KOPT-K1 (cell line): ENCODE measurements at regions not wholly inside any gene's neighbourhood (a gene's known extent, or its start where the extent isn't known, plus 50 kb on each side); places are given as distances from the start of the nearest gene placed in this dataset.
"Not testable (repeated sequence)": the region's sequence is repeated elsewhere in the genome, so short reads cannot be mapped to it uniquely, and the experiment has no call there.

ENCODE experiments used
- H3K27ac ChIP-seq: fragments of 200-600 bp; sonication (generic); 2 replicates; pipeline ENCODE4 v1.5.1; 2016; ENCODE audit warnings: antibody characterized with exemption, mild to moderate bottlenecking, low read depth, low read length; ENCODE audit not compliant: poor library complexity, severe bottlenecking
- H3K36me3 ChIP-seq: fragments of 200-600 bp; sonication (generic); 2 replicates; pipeline ENCODE4 v1.5.1; 2017; ENCODE audit warnings: antibody characterized with exemption, mild to moderate bottlenecking, low read length, moderate library complexity; ENCODE audit not compliant: insufficient read depth
- H3K9me3 ChIP-seq: fragments of 200-600 bp; sonication (generic); 2 replicates; pipeline ENCODE4 v1.5.1; 2017; ENCODE audit warnings: antibody characterized with exemption, low read length, mild to moderate bottlenecking; ENCODE audit not compliant: insufficient read depth, poor library complexity, severe bottlenecking

DNA sequence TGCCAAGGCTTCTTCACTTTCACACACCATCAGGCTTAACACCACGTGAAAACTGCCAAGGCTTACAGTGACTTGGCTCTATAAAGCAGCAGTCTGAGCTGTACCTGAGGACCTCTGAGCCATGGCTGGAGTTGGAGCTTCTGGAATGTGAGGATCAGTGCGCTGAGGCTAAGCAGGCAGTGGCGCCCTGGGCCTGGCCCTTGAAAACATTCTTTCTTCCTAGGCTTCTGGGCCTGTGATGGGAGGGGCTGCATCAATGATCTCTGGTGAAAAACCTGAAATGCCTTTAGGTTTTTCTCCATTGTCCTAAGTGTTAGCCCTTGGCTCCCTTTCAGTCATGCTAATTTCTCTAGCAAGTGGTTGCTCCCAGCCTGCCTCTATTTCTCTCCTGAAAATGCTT lies 192.5 kb upstream of the PCDH20 start:
- Histone ChIP-seq H3K36me3 (no peaks in the 10 kb centered on the region), H3K27ac (no peak overlapping the region), H3K9me3 (no peaks in the 10 kb centered on the region)

DNA sequence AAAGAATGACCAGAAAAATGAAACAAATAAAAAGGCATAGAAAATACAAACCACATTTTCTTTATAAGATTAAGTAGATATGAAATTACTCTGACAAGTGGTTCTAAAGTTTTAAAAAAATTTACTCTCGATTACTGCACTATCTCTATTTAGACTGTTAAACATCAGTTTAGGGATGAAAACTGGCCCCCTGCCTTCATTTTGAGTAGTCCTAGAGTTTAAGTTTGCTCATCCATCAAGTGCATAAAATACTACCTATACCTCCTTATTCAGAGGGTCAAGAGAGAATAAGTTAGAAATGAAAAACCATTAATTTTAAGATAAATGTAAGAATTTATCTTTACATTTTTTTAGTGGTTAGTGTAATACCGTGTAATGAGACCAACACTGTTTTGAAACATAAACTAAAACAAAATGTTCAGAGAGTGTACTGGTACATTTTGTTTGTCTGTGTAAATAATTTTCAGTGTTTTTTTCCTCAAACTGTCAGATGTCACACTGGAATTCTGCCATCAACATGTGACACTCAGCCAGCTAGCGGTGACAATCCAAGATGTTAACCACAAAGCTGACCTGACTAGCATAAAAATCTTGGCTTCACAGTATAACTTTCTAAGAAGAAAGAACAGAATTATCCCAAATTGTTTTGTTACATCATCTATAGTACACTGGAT lies 184.8 kb upstream of the PCDH20 start:
- H3K36me3 ChIP-seq, result no peaks in the 10 kb centered on the region
- no peak overlapping the region for H3K27ac ChIP-seq

DNA sequence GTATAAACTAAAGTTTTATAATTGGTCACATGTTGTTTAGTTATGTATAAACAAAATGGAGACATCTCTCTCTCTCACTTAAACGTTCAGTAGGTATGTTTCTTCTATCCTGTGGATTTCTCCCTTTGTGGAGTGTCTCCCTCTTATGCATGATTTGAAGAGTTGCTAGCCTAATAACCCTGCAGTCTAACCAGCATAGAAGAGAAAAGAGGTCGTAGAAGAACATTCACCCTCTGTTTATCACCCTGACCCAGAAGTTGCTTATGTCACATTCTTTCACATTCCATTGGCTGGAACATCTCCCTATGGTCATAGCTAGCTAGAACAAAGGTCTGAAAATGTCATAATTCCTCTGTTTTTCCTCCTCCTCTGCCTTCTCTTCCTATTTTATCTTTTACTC lies 176.8 kb upstream of the PCDH20 start:
- Histone ChIP-seq H3K36me3 (no peaks in the 10 kb centered on the region), H3K27ac (no peak overlapping the region), H3K9me3 (no peaks in the 10 kb centered on the region)

More for the DNA sequence above, 184.8 kb upstream of the PCDH20 start:
- H3K9me3 ChIP-seq, result no peaks in the 10 kb centered on the region

DNA sequence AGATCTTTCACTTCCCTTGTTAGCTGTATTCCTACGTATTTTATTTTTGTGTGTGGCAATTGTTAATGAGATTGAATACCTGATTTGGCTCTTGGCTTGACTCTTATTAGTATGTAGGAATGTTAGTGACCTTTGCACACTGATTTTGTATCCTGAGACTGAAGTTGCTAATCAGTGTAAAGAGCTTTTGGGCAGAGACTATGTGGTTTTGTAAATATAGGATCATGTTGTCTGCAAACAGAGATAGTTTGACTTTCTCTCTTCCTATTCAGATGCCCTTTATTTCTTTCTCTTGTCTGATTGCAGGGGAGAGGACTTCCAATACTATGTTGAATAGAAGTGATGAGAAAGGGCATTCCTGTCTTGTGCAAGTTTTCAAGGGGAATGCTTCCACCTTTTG lies 160.3 kb upstream of the PCDH20 start:
- no peak overlapping the region for H3K27ac ChIP-seq
- no peaks in the 10 kb centered on the region for H3K9me3 ChIP-seq
- H3K36me3 ChIP-seq, result no peaks in the 10 kb centered on the region

DNA sequence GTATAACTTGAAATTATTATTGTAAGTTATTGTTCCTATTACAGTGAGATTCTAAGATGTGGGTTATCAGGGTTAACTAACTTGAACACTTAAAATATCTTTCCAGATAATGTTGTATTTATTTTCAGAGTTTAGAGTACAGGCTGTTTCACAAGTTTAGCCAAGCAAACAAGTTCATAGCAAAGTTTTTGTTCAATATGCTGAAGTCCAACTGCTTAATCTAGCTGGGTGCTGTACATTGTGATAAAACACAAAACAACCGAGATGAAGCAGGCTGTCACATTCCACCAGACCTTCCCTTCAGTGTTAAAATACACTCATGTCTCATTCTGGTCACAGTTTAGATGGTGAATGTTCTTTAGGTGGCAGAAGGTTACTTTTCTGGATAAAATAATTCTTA lies 148.0 kb upstream of the PCDH20 start:
- H3K36me3 ChIP-seq, result no peaks in the 10 kb centered on the region
- H3K27ac ChIP-seq, result no peak overlapping the region
- H3K9me3 ChIP-seq, result no peaks in the 10 kb centered on the region

DNA sequence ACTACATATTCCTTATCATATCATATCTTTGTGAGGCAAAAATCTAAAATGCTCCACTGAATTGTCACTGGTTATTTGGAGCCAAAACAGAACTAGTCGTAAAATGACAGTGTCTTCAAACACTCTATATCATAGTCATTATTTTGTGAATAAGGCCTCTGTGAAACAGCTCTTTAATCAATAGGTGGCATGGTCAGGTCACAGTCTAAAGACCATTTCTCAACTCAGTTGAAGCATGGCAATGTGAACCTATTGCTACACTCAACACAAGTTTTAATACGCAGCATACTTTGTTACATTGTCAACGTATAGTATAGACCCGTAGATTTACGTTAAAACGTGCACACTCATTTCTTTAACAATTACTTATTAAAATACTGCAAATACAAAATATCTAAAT lies 131.3 kb upstream of the PCDH20 start:
- Histone ChIP-seq H3K27ac (no peak overlapping the region), H3K36me3 (no peaks in the 10 kb centered on the region), H3K9me3 (no peaks in the 10 kb centered on the region)

DNA sequence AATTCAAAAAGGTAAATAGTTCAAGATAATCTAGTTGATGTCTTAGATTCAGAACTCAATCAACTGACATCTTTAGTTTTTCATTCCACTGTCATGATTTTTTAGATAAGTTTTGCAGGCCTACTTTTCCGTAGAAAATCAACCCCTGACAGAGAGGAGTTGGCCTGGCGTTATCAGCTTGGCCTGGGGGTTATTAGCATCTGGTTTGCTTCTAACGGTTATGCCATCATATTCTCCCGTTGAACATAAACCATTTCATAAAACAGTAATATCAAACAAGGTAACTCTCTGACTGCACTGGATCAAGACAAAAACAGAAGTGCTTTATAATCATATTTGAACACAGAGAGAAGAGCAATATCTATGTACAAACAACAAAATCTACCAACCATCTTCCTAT lies 130.8 kb upstream of the PCDH20 start:
- Histone ChIP-seq H3K27ac (no peak overlapping the region), H3K9me3 (no peaks in the 10 kb centered on the region), H3K36me3 (no peaks in the 10 kb centered on the region)

DNA sequence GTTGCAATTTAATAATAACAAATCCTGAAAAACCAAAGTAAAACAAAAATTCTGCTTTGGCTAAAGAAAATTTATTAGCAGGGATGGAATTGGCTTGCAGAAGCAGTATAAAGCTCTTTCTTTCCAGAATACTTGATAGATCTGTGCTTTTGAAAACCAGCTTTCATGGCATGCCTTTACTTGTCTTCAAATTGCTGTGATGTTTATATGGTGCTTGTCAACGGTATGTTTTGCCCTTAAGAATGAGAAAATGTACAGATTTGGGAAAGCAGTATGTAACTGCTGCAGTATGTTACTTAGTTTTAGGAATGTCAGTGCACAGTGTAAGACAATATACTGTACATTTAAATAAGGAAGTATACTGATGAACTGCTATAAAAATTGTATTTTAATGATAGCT lies 120.8 kb upstream of the PCDH20 start:
- Histone ChIP-seq H3K9me3 (no peaks in the 10 kb centered on the region), H3K27ac (no peak overlapping the region), H3K36me3 (no peaks in the 10 kb centered on the region)

DNA sequence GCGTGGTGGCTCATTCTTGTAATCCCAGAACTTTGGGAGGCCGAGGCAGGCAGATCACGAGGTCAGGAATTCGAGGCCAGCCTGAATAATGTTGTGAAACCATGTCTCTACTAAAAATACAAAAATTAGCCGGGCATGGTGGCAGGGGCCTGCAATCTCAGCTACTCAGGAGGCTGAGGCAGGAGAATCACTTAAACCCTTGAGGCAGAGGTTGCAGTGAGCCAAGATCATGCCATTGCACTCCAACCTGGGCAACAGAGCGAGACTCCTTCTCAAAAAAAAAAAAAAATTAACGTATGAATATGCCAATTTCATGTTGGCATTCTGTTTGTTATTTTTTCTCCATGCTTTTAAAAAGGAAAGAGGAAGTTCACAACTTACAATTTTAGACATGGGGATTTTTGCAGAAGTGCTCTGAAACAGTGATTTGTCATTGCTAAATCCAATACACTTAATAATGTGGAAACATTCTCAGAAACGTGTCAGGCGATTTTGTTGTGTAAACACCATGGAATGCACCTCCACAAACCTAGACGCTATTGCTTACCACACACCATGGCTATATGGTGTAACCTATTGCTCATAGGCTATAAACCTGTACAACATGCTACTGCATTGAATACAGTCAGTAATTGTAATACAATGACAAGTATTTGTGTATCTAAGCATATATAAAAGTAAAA lies 115.9 kb upstream of the PCDH20 start:
- H3K9me3 ChIP-seq, result no peaks in the 10 kb centered on the region
- no peaks in the 10 kb centered on the region for H3K36me3 ChIP-seq
- H3K27ac ChIP-seq, result no peak overlapping the region

DNA sequence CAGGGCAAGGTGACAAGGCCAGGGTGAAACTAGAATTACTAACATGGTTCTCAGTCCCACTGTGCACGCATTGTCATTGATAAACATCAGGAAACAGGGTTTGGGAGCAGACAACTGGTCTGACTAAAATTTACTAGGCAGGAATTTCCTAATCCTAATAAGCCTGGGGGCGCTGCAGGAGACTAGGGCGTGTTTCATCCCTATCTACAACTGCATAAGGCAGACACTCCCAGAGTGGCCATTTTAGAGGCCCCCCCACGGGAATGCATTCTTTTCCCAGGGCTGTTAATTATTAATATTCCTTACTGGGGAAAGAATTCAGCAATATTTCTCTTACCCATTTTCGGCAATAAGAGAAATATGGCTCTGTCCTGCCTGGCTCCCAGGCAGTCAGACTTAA lies 103.6 kb upstream of the PCDH20 start:
- not testable (repeated sequence) for H3K27ac ChIP-seq, H3K9me3 ChIP-seq, H3K36me3 ChIP-seq

DNA sequence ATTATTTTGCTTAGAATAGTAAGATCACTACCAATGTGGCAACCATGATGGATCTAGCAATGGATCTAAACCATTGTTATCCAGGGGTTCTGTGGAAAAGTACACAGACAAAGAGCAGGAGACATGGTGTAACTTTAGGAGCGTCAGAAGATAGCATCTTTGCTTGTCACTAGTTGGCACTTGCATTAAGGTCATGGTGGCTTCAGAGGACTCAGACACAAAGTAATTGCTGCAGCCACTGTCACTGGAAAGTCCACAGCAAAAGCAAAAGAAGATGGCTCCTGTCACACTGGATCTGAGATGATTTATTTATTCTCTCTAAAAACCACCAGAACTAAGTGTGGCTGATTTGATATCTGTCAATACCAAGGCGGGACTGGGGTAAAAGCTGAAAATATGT lies 93.3 kb upstream of the PCDH20 start:
- Histone ChIP-seq H3K36me3 (no peaks in the 10 kb centered on the region), H3K9me3 (no peaks in the 10 kb centered on the region), H3K27ac (no peak overlapping the region)

DNA sequence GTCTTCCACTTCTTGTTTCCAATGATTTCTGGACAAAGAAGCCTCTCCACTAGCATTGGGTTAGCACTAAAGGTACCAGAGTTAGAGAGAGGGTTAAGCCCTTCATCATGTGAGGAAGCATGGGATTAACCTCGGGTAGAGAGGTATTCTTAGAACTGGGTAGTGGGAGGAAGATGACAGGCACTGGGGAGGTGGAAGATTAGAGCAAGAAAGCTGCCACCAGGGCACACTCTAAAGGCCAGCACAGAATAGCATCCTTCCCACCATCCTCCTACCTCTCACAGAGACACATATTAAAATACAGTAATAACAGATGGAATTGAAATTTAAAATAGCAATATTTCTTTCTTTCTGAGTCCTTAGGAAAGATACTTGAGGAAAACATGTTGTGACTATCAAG lies 84.5 kb upstream of the PCDH20 start:
- Histone ChIP-seq H3K36me3 (no peaks in the 10 kb centered on the region), H3K9me3 (no peaks in the 10 kb centered on the region), H3K27ac (no peak overlapping the region)

DNA sequence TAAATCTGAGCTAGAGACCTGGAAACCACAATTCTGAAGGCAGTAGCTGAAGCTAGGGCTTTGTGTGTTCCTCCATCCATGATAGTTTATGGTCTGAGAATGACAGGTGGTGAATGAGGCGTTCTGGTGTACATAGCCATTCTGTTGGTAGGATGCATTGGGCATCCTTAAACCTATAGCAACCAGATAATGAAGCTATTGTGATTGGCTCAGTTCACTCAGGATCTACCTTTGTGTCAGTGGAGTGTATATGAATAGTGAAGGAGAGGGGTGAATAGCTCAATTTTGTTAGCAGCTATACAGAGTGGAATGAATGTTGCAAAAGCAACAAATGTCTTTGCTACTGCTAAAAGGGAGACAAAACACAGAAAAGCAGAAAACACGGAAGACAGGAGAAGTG lies 80.0 kb upstream of the PCDH20 start:
- Histone ChIP-seq H3K36me3 (no peaks in the 10 kb centered on the region), H3K9me3 (no peaks in the 10 kb centered on the region), H3K27ac (no peak overlapping the region)

DNA sequence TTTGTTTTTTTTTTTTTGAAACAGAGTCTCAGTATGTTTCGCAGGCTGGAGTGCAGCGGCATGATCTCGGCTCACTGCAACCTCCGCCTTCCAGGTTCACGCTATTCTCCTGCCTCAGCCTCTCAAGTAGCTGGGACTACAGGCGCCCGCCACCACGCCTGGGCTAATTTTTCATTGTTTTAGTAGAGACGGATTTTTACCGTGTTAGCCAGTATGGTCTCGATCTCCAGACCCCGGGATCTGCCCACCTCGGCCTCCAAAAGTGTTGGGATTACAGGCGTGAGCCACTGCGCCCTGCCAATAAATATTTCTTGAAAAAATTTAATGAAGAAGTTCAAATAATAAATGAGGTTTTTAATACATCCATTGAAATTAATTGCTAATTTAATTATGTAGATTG lies 77.9 kb upstream of the PCDH20 start:
- not testable (repeated sequence) for H3K9me3 ChIP-seq, H3K36me3 ChIP-seq, H3K27ac ChIP-seq

DNA sequence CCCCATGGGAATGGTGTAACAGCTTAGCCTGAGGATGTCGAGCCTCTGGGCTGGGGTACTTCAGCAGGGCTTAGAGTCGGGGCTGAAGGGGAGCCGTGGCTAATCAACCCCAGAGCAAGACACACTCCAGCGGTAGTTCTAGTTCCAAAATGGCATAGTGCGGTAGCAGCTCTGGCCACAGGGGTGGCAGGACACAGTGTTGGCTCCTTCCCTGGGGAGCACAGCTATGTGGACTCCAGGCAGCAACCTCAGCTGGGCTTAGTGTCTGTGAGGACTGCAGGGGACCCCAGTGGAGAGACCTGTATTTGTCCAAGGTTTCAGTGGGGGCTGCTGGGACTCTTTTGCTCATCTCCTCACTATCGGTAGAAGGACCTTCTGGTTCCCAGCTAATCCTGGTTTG lies 70.8 kb upstream of the PCDH20 start:
- Histone ChIP-seq H3K9me3 (no peaks in the 10 kb centered on the region), H3K36me3 (no peaks in the 10 kb centered on the region), H3K27ac (no peak overlapping the region)

DNA sequence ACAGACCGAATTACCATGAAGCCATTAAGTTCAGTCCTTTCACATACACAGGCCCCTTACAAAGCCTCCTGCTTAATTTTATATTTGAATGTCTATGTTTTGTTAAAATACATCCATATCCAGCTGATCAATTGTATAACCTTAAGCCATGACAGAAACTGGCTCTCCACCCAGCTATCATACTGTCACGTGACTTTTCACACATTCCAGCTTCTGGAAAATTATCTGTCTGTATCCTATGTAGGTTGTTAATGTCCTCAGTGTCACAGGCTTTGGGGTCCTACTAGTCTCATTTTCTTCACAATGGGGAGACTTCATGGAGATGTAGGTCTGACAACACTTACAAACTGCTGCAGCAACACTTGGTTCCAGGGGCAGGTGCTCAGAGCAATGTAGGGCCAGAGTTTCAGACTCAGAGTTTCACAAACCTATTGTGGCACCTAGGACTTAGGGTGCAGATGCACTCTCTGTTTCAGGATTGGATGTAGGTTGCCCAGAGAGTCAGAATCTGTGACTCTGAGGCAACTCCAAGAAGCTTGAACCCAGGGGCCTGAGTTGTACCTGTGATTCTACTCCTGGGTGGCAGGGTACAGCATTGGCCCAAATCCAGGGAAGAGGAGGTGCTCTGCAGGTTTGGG lies 69.6 kb upstream of the PCDH20 start:
- no peaks in the 10 kb centered on the region for H3K9me3 ChIP-seq
- H3K27ac ChIP-seq, result no peak overlapping the region
- no peaks in the 10 kb centered on the region for H3K36me3 ChIP-seq
